Lower leg skin (tissue), 3 donors: ENCODE measurements at regions not wholly inside any gene's neighbourhood (a gene's known extent, or its start where the extent isn't known, plus 50 kb on each side); places are given as distances from the start of the nearest gene placed in this dataset.
"Not testable (repeated sequence)": the region's sequence is repeated elsewhere in the genome, so short reads cannot be mapped to it uniquely, and the experiment has no call there.

ENCODE experiments used
- POLR2A ChIP-seq, 2 donors: fragments of 450-650 bp; IDR thresholded peaks; one replicate each; pipeline ENCODE4 v1.6.1; 2016 to 2017; ENCODE audit warnings: antibody characterized with exemption in 2 of 2, mild to moderate bottlenecking in 1 of 2, moderate library complexity in 1 of 2
- TF ChIP-seq, protein P1 (sequence below), 3 donors: fragments of 450-650 bp; IDR thresholded peaks; one replicate each; pipeline ENCODE4 v1.5.1; 2016; ENCODE audit warnings: antibody characterized with exemption in 3 of 3, mild to moderate bottlenecking in 3 of 3, moderate library complexity in 2 of 3

- TF ChIP-seq, protein P1, sequence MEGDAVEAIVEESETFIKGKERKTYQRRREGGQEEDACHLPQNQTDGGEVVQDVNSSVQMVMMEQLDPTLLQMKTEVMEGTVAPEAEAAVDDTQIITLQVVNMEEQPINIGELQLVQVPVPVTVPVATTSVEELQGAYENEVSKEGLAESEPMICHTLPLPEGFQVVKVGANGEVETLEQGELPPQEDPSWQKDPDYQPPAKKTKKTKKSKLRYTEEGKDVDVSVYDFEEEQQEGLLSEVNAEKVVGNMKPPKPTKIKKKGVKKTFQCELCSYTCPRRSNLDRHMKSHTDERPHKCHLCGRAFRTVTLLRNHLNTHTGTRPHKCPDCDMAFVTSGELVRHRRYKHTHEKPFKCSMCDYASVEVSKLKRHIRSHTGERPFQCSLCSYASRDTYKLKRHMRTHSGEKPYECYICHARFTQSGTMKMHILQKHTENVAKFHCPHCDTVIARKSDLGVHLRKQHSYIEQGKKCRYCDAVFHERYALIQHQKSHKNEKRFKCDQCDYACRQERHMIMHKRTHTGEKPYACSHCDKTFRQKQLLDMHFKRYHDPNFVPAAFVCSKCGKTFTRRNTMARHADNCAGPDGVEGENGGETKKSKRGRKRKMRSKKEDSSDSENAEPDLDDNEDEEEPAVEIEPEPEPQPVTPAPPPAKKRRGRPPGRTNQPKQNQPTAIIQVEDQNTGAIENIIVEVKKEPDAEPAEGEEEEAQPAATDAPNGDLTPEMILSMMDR (IDR thresholded peaks at IDR 0.05), result not testable (repeated sequence)
- TF ChIP-seq POLR2A (IDR thresholded peaks at IDR 0.05), result not testable (repeated sequence)
These were observed 776.0 kb upstream of the ALG10B start for GRCh38 chr12:37540581-37540980.
